Stomach (tissue), 8 donors: ENCODE measurements at regions not wholly inside any gene's neighbourhood (a gene's known extent, or its start where the extent isn't known, plus 50 kb on each side); places are given as distances from the start of the nearest gene placed in this dataset.

Source experiments
- DNase-seq, 2 donors: peaks; one replicate each; pipeline versions ENCODE4 v3.0.0 to v3.0.0-alpha.2; 2013 to 2019
- H3K27ac ChIP-seq, 5 donors: fragments of 200-600 bp in 4 of 5; sonication (generic) in 4 of 5; one replicate each; pipeline ENCODE4 v1.5.1; 2013 to 2019; ENCODE audit warnings: mild to moderate bottlenecking in 1 of 5, moderate library complexity in 1 of 5
- H3K27me3 ChIP-seq, 3 donors: fragments of 200-600 bp; sonication (generic); one replicate each; pipeline ENCODE4 v1.5.1; 2017 to 2019; ENCODE audit warnings: mixed run types in 1 of 3
- H3K36me3 ChIP-seq, 4 donors: fragments of 200-600 bp; sonication (generic); 1 replicate in 3 of 4; 2 replicates in 1 of 4; pipeline ENCODE4 v1.5.1; 2016 to 2019
- H3K4me1 ChIP-seq, 4 donors: fragments of 200-600 bp; sonication (generic); one replicate each; pipeline ENCODE4 v1.5.1; 2016 to 2019
- H3K4me3 ChIP-seq, 4 donors: fragments of 200-600 bp; sonication (generic) in 3 of 4; one replicate each; pipeline ENCODE4 v1.5.1; 2016 to 2019; ENCODE audit warnings: mild to moderate bottlenecking in 1 of 4
- H3K9me3 ChIP-seq, 4 donors: fragments of 200-600 bp; sonication (generic); one replicate each; pipeline ENCODE4 v1.5.1; 2016 to 2019
- EP300 ChIP-seq: sonication (generic); formaldehyde crosslinking; IDR thresholded peaks from one replicate; pipeline ENCODE4 v1.6.1; 2017; ENCODE audit warnings: antibody characterized with exemption
- POLR2A ChIP-seq, 4 donors: fragments of 450-650 bp; IDR thresholded peaks; one replicate each; pipeline ENCODE4 v1.6.1; 2016; ENCODE audit warnings: antibody characterized with exemption in 4 of 4, control low read depth in 2 of 4, mild to moderate bottlenecking in 1 of 4, moderate library complexity in 1 of 4
- POLR2AphosphoS5 ChIP-seq, 3 donors: sonication (generic); formaldehyde crosslinking; IDR thresholded peaks; one replicate each; pipeline ENCODE4 v1.6.1; 2016; ENCODE audit warnings: antibody characterized with exemption in 3 of 3
- WGBS, 5 donors: extraction: QIAGEN DNeasy Blood & Tissue Kit in 3 of 5; methylation state at CpG; one replicate each; pipeline versions ENCODE4 v1.1.5 to v1.1.7; 2013 to 2018; 5-methylcytosine and 5-hydroxymethylcytosine counted together
- intact Hi-C: fragments of 100-400 bp; cut with DNase I; formaldehyde crosslinking; loops from one replicate; pipeline ENCODE4 v1.15.1; 2023; ENCODE audit warnings: low total_unique reads
- TF ChIP-seq, protein P1 (sequence below), 7 experiments: fragments of 450-650 bp in 4 of 7; fragments of 200-600 bp in 3 of 7; sonication (generic) in 3 of 7; IDR thresholded peaks; one replicate each; pipeline ENCODE4 v1.5.1; 2016 to 2019; ENCODE audit warnings: antibody characterized with exemption in 7 of 7, control low read depth in 2 of 7, mild to moderate bottlenecking in 1 of 7
- donor health status: healthy with polysubstance abuse.
- donor health status: Bipolar disorder and iron deficiency.
- donor health status: healthy.

DNA sequence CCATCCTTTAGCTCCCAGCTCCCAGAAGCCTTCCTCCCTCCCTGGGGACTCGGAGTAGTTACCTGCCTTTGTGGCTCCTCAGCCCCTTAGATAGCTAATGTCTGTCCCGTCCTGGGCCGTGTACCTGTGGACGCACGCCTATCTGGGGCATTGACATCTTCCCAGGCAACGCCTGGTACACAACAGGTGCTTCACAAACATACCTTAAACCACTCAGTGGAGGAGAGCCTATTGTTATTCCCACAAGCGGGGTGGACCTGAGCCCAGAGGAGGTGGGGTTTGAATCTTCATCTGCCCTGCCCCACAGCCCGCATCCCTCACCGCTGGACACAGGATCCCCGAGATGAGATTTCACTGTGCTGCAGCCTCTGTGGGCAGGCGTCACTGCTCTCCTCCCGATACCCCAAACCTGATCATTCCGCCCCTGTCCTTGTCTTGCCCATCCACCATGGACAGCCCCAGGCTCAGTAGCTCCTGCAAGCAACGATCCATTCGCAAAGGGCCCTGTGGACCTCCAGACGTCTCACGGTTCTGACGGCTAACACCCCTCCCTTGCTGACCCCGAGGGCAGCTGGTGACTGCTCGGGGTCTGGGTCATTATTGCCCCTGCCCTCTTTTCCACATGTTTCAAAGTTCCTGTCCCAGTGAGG, 73.8 kb upstream of the SHISAL1 start:
- Histone ChIP-seq H3K4me1 (peaks cover 0 to 6% (median 0%) of the 10 kb centered on the region in 4 donors), H3K36me3 (no peaks in the 10 kb centered on the region), H3K9me3 (no peaks in the 10 kb centered on the region), H3K27ac (no peak overlapping the region), H3K27me3 (peaks cover 0 to 34% (median 0%) of the 10 kb centered on the region in 3 donors), H3K4me3 (no peak overlapping the region)
- TF ChIP-seq EP300 (no peak), POLR2A (IDR thresholded peaks at IDR 0.05) (no peak), POLR2AphosphoS5 (IDR thresholded peaks at IDR 0.05) (no peak)
- TF ChIP-seq, protein P1, sequence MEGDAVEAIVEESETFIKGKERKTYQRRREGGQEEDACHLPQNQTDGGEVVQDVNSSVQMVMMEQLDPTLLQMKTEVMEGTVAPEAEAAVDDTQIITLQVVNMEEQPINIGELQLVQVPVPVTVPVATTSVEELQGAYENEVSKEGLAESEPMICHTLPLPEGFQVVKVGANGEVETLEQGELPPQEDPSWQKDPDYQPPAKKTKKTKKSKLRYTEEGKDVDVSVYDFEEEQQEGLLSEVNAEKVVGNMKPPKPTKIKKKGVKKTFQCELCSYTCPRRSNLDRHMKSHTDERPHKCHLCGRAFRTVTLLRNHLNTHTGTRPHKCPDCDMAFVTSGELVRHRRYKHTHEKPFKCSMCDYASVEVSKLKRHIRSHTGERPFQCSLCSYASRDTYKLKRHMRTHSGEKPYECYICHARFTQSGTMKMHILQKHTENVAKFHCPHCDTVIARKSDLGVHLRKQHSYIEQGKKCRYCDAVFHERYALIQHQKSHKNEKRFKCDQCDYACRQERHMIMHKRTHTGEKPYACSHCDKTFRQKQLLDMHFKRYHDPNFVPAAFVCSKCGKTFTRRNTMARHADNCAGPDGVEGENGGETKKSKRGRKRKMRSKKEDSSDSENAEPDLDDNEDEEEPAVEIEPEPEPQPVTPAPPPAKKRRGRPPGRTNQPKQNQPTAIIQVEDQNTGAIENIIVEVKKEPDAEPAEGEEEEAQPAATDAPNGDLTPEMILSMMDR (IDR thresholded peaks at IDR 0.05), result no peak
- intact Hi-C loops, result no loop called here
- no peak for DNase-seq
- 80 to 86% (median 84%) methylated on average over 19 to 20 of the region's 20 CpGs for WGBS, 5 donors

DNA sequence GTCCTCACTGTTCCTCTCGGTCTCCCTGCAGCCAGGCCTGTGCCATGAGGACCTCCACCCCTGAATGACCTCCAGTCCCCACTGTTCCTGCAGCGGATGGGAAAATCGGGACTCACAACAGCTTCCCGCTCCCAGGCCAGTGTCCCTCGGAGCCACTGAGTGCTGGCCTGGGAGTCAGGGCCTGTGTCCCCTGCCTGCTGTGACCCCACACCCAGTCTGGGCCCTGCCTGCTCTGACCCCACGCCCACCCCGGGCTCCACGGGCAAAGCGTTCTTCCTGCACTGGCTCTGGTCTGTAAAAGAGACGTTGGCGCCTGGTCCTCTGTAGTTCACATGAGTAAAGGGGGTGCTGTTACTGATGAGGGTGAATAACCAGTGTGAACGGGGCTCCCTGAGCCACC, 73.0 kb upstream of the SHISAL1 start:
- H3K36me3 ChIP-seq, result no peaks in the 10 kb centered on the region
- intact Hi-C loops, result no loop called here
- DNase-seq, result no peak
- H3K27me3 ChIP-seq, result peaks cover 0 to 34% (median 0%) of the 10 kb centered on the region in 3 donors
- H3K4me3 ChIP-seq, result no peak overlapping the region
- TF ChIP-seq POLR2A (IDR thresholded peaks at IDR 0.05), result no peak
- TF ChIP-seq, protein P1 (IDR thresholded peaks at IDR 0.05), result no peak
- TF ChIP-seq EP300, result no peak
- no peak for TF ChIP-seq POLR2AphosphoS5 (IDR thresholded peaks at IDR 0.05)
- no peak overlapping the region for H3K27ac ChIP-seq
- H3K4me1 ChIP-seq, result peaks cover 0 to 10% (median 3%) of the 10 kb centered on the region in 4 donors
- 82 to 95% (median 91%) methylated on average over 5 to 12 of the region's 12 CpGs for WGBS, 5 donors
- H3K9me3 ChIP-seq, result no peaks in the 10 kb centered on the region

DNA sequence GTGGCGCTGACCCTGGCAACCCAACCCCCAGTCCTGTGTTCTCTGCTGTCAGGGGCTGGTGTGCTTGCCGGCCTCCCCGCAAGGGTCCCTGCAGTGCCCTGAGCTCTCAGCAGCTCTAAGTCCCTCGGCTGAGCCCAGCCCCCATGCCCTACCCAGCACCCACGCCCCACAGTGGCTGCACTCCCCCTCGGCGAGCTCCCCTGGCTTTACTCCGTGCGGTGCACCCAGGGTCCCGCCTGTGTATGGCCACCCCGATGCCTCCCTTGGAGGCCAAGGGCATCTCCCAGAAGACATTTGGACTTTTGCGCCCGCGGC, 72.5 kb upstream of the SHISAL1 start:
- H3K27ac ChIP-seq, result no peak overlapping the region
- peaks cover 0 to 12% (median 5%) of the 10 kb centered on the region in 4 donors for H3K4me1 ChIP-seq
- intact Hi-C loops, result no loop called here
- WGBS, 5 donors, result 85 to 98% (median 90%) methylated on average over 5 to 14 of the region's 14 CpGs
- no peak for TF ChIP-seq POLR2A (IDR thresholded peaks at IDR 0.05)
- TF ChIP-seq POLR2AphosphoS5 (IDR thresholded peaks at IDR 0.05), result no peak
- TF ChIP-seq EP300, result no peak
- TF ChIP-seq, protein P1 (IDR thresholded peaks at IDR 0.05), result no peak
- DNase-seq, result no peak
- no peaks in the 10 kb centered on the region for H3K36me3 ChIP-seq
- peaks cover 0 to 35% (median 0%) of the 10 kb centered on the region in 3 donors for H3K27me3 ChIP-seq
- H3K9me3 ChIP-seq, result no peaks in the 10 kb centered on the region
- no peak overlapping the region for H3K4me3 ChIP-seq

DNA sequence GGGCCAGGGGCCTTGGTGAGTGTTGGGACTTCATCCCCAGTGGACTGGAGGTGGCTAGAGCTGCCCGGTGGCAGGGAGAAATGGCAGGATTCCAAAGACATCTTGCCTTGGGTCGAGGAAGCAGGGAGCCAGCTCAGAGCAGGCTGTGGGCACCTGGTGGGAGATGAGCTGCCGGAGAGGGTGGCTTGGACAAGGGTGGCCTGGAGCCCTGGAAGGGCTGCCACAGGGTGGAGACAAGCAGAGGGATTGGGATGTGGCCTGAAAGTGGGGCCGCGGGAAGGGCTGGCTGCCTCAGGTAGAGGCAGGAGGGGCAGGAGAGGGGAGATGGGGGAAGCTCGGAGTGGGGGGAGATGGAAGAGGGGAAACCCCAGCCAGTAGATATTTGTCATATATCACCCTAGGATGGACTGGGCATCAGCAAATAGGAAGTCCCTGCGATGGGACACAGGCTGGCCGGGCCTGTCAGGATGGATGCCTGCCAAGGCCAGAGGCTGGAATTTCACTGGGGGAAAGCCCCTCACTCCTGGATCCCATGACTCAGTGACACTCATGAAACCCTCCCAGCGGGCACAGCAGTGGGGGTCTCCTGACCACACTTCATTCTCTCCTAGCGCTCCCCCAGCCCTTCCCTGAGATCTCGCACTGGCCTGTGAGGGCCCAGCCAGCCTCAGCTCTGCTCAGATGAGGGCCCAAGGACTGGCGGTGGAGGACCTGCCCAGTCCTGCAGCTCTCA, 72.0 kb upstream of the SHISAL1 start:
- no peak for DNase-seq

More for the DNA sequence above, 72.0 kb upstream of the SHISAL1 start:
- Histone ChIP-seq H3K27me3 (peaks cover 0 to 41% (median 0%) of the 10 kb centered on the region in 3 donors), H3K4me3 (no peak overlapping the region), H3K9me3 (no peaks in the 10 kb centered on the region), H3K27ac (no peak overlapping the region), H3K36me3 (no peaks in the 10 kb centered on the region), H3K4me1 (peaks cover 0 to 12% (median 5%) of the 10 kb centered on the region in 4 donors)
- intact Hi-C loops, result no loop called here
- no peak for TF ChIP-seq POLR2AphosphoS5 (IDR thresholded peaks at IDR 0.05)
- TF ChIP-seq, protein P1 (IDR thresholded peaks at IDR 0.05), result no peak
- TF ChIP-seq EP300, result no peak
- no peak for TF ChIP-seq POLR2A (IDR thresholded peaks at IDR 0.05)
- WGBS, 5 donors, result 84 to 89% (median 85%) methylated on average over 8 to 12 of the region's 12 CpGs
